Brain microvascular endothelial cell (primary cell): ENCODE measurements at regions not wholly inside any gene's neighbourhood (a gene's known extent, or its start where the extent isn't known, plus 50 kb on each side); places are given as distances from the start of the nearest gene placed in this dataset.
"Not testable (repeated sequence)": the region's sequence is repeated elsewhere in the genome, so short reads cannot be mapped to it uniquely, and the experiment has no call there.

Experiments
- DNase-seq: peaks from one replicate; pipeline ENCODE4 v3.0.0-alpha.2; 2020
- H3K27ac ChIP-seq: fragments of 250-450 bp; sonication (Bioruptor Pico); 2 replicates; pipeline ENCODE4 v1.5.1; 2020; ENCODE audit warnings: mild to moderate bottlenecking, moderate library complexity
- H3K27me3 ChIP-seq: fragments of 250-450 bp; sonication (Bioruptor Pico); replicated peaks from 2 replicates; pipeline ENCODE4 v1.5.1; 2020; ENCODE audit warnings: mild to moderate bottlenecking
- H3K36me3 ChIP-seq: fragments of 250-450 bp; sonication (Bioruptor Pico); replicated peaks from 2 replicates; pipeline ENCODE4 v1.5.1; 2020; ENCODE audit warnings: mild to moderate bottlenecking
- H3K4me3 ChIP-seq: 2 replicates; pipeline ENCODE4 v1.5.1; 2011; ENCODE audit warnings: low read depth, mild to moderate bottlenecking, control low read depth, low read length, moderate library complexity
- CTCF ChIP-seq: IDR thresholded peaks from 2 replicates; pipeline ENCODE4 v1.5.1; 2011; ENCODE audit warnings: low read depth, mild to moderate bottlenecking, moderate library complexity, low read length, control low read depth, inconsistent platforms; ENCODE audit errors: missing control alignments
- in situ Hi-C: cut with HindIII; loops from 2 replicates; pipeline ENCODE4 v1.10.0; 2017; ENCODE audit warnings: low sequenced_read_pairs, low pct_ligation_motif_present

- DNase-seq, result no peak
- in situ Hi-C loops, result no loop called here
- H3K4me3 ChIP-seq, result no peak overlapping the region
- no peak for TF ChIP-seq CTCF
- no peak overlapping the region for H3K27ac ChIP-seq
- no peaks in the 10 kb centered on the region for H3K36me3 ChIP-seq
- no peaks in the 10 kb centered on the region for H3K27me3 ChIP-seq
These were observed 2113.5 kb downstream of the LRRC4C start for GRCh38 chr11:39345834-39346442.

DNA sequence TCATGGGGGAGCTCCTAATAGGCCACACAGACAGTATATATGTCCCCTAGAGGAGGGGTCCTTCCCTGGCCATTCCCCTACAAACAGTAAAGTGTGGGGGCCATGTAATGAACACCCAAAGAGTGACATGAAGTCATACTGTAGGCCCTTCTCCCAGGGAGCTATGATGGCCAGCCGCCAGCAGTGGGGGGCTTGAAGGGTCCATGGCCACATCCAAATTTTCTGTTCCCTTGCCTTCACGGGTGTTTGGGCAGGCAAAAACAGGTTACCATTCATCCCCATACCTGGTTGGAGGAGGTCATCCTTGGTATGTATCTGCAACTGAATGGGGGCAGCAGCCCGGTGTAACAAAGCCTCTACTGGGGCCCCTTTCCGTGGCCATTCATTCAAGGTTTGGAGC lies 2118.0 kb downstream of the LRRC4C start:
- no peak for DNase-seq
- in situ Hi-C loops, result no loop called here
- Histone ChIP-seq H3K36me3 (no peaks in the 10 kb centered on the region), H3K4me3 (no peak overlapping the region), H3K27ac (no peak overlapping the region), H3K27me3 (no peaks in the 10 kb centered on the region)
- no peak for TF ChIP-seq CTCF

DNA sequence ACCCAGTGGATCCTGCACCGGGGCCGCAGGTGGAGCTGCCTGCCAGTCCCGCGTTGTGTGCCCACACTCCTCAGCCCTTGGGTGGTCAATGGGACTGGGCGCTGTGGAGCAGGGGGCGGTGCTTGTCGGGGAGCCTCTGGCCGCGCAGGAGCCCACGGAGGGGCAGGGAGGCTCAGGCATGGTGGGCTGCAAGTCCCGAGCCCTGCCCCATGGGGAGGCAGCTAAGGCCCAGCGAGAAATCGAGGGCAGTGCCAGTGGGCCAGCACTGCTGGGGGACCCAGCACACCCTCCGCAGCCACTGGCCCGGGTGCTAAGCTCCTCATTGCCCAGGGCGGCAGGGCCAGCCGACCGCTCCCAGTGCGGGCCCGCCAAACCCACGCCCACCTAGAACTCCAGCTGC lies 2126.4 kb downstream of the LRRC4C start:
- in situ Hi-C loops, H3K27ac ChIP-seq, H3K27me3 ChIP-seq, H3K4me3 ChIP-seq, H3K36me3 ChIP-seq, DNase-seq: not testable (repeated sequence)

GRCh38 chr11:39327302-39327701 lies 2132.2 kb downstream of the LRRC4C start:
- Histone ChIP-seq H3K27ac (no peak overlapping the region), H3K36me3 (no peaks in the 10 kb centered on the region), H3K27me3 (no peaks in the 10 kb centered on the region), H3K4me3 (no peak overlapping the region)
- no peak for TF ChIP-seq CTCF
- DNase-seq, result no peak
- in situ Hi-C loops, result no loop called here

DNA sequence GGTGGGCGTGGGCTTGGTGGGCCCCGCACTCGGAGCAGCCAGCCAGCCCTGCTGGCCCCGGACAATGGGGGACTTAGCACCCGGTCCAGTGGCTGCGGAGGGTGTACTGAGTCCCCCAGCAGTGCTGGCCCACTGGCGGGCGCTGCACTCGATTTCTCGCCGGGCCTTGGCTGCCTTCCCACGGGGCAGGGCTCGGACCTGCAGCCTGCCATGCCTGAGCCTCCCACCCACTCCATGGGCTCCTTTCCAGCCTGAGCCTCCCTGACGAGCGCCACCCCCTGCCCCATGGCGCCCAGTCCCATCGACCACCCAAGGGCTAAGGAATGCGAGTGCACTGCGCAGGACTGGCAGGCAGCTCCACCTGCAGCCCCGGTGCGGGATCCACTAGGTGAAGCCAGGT lies 2147.6 kb downstream of the LRRC4C start:
- H3K27me3 ChIP-seq, H3K27ac ChIP-seq, H3K36me3 ChIP-seq, in situ Hi-C loops, DNase-seq, H3K4me3 ChIP-seq: not testable (repeated sequence)

DNA sequence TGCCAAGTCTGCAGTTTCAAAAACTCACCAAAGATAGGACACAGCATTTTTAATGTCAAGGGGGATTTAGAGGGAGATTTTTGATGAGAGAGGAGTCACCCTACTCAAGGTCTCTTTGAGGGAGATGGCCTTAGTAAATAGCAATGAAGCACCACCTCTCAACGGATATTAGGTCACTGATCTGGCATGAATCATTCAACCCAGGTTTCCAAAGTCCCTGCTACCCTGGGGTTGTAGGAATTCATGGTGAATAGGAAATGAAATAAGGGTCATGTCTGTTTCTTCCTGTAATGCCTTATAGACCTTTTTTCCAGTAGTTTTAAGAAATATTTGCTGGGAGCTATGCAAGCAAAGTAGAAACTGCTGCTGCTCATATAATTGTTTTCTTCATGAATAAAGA lies 2154.9 kb downstream of the LRRC4C start:
- no peak overlapping the region for H3K27ac ChIP-seq
- H3K4me3 ChIP-seq, result no peak overlapping the region
- in situ Hi-C loops, result no loop called here
- no peak for TF ChIP-seq CTCF
- no peak for DNase-seq
- no peaks in the 10 kb centered on the region for H3K36me3 ChIP-seq
- no peaks in the 10 kb centered on the region for H3K27me3 ChIP-seq

DNA sequence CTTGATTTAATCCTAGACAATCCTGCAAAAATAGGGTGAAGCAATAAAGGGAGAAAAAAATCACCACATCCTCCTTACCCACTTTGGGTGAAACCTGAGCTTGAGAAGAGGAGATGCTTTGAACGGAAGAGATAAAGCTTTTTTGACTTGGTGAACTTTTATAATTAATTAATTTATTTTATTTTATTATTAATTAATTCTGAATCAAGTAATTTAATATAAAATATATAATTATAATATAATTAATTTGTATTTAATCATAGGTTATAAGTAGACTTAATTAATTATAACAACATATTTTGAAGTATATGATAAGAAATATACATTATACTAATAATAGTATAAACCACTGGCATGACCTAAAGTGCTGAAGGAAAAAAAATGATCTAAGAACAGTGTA lies 2164.8 kb downstream of the LRRC4C start:
- DNase-seq, result no peak
- no peak overlapping the region for H3K27ac ChIP-seq
- no peaks in the 10 kb centered on the region for H3K36me3 ChIP-seq
- TF ChIP-seq CTCF, result no peak
- H3K27me3 ChIP-seq, result no peaks in the 10 kb centered on the region
- H3K4me3 ChIP-seq, result no peak overlapping the region
- in situ Hi-C loops, result no loop called here
